Stimulated activated effector memory CD8-positive, alpha-beta T cell treated with anti-CD3 and anti-CD28 coated beads, Interleukin-12 subunit alpha, Interleukin-12 subunit beta, amount 100 ng/mL, for 72 hours (primary cell): ENCODE measurements at regions not wholly inside any gene's neighbourhood (a gene's known extent, or its start where the extent isn't known, plus 50 kb on each side); places are given as distances from the start of the nearest gene placed in this dataset.

Experiments
- ATAC-seq: fragments of 150-1000 bp; cut with Tn5 transposase; 2 replicates; pipeline ENCODE4 v1.10.0; 2021
- DNase-seq, 2 donors: peaks; one replicate each; pipeline ENCODE4 v3.0.0; 2021 to 2022; ENCODE audit warnings: low spot score in 2 of 2
- H3K27ac Mint-ChIP-seq: one replicate; pipeline ENCODE4 v1.8.0; 2022; ENCODE audit warnings: mild to moderate bottlenecking, mixed read lengths
- H3K36me3 Mint-ChIP-seq: one replicate; pipeline ENCODE4 v1.8.0; 2022; ENCODE audit warnings: mild to moderate bottlenecking, mixed read lengths
- H3K4me1 Mint-ChIP-seq: one replicate; pipeline ENCODE4 v1.8.0; 2022; ENCODE audit warnings: mixed read lengths
- H3K4me3 Mint-ChIP-seq: one replicate; pipeline ENCODE4 v1.8.0; 2022; ENCODE audit warnings: mild to moderate bottlenecking, mixed read lengths
- H3K9me3 Mint-ChIP-seq: one replicate; pipeline ENCODE4 v1.8.0; 2022; ENCODE audit warnings: mixed read lengths

- no peak overlapping the region for H3K4me3 Mint-ChIP-seq
- H3K36me3 Mint-ChIP-seq: no peaks in the 10 kb centered on the region
- H3K27ac Mint-ChIP-seq: no peak overlapping the region
- DNase-seq (no peak), ATAC-seq (no peak)
- no peaks in the 10 kb centered on the region for H3K4me1 Mint-ChIP-seq
- no peaks in the 10 kb centered on the region for H3K9me3 Mint-ChIP-seq
These were observed 349.6 kb downstream of the ARL6IP6 start for GRCh38 chr2:153068052-153068451.

- Mint-ChIP-seq H3K4me3 (no peak overlapping the region), H3K4me1 (no peaks in the 10 kb centered on the region), H3K9me3 (no peaks in the 10 kb centered on the region), H3K36me3 (no peaks in the 10 kb centered on the region), H3K27ac (no peak overlapping the region)
- DNase-seq: no peak
- no peak for ATAC-seq
These were observed 341.1 kb downstream of the ARL6IP6 start for GRCh38 chr2:153059338-153060052.

- ATAC-seq (peak; percentile 26), DNase-seq (no peak)
- H3K4me3 Mint-ChIP-seq: no peak overlapping the region
- no peaks in the 10 kb centered on the region for H3K36me3 Mint-ChIP-seq
- H3K4me1 Mint-ChIP-seq: no peaks in the 10 kb centered on the region
- no peak overlapping the region for H3K27ac Mint-ChIP-seq
- H3K9me3 Mint-ChIP-seq: no peaks in the 10 kb centered on the region
These were observed 339.3 kb downstream of the ARL6IP6 start for GRCh38 chr2:153057743-153058142.

- H3K36me3 Mint-ChIP-seq: no peaks in the 10 kb centered on the region
- no peak overlapping the region for H3K27ac Mint-ChIP-seq
- DNase-seq: no peak
- H3K9me3 Mint-ChIP-seq: peaks cover 3% of the 10 kb centered on the region
- no peak for ATAC-seq
- no peak overlapping the region for H3K4me3 Mint-ChIP-seq
- no peaks in the 10 kb centered on the region for H3K4me1 Mint-ChIP-seq
These were observed 336.8 kb downstream of the ARL6IP6 start for GRCh38 chr2:153055182-153055581.

GRCh38 chr2:153052807-153053559, 334.6 kb downstream of the ARL6IP6 start:
- no peak for DNase-seq
- Mint-ChIP-seq H3K4me1 (no peaks in the 10 kb centered on the region), H3K27ac (no peak overlapping the region)

GRCh38 chr2:153047220-153047619, 328.8 kb downstream of the ARL6IP6 start:
- Mint-ChIP-seq H3K4me3 (no peak overlapping the region), H3K9me3 (no peaks in the 10 kb centered on the region), H3K4me1 (no peaks in the 10 kb centered on the region), H3K27ac (no peak overlapping the region), H3K36me3 (no peaks in the 10 kb centered on the region)
- ATAC-seq (no peak), DNase-seq (no peak)

More at GRCh38 chr2:153052807-153053559, 334.6 kb downstream of the ARL6IP6 start:
- peaks cover 3% of the 10 kb centered on the region for H3K9me3 Mint-ChIP-seq
- no peak overlapping the region for H3K4me3 Mint-ChIP-seq
- no peaks in the 10 kb centered on the region for H3K36me3 Mint-ChIP-seq
- no peak for ATAC-seq

GRCh38 chr2:153043385-153043784, 325.0 kb downstream of the ARL6IP6 start:
- no peak for DNase-seq
- no peaks in the 10 kb centered on the region for H3K36me3 Mint-ChIP-seq

GRCh38 chr2:153028626-153029025, 310.2 kb downstream of the ARL6IP6 start:
- Mint-ChIP-seq H3K27ac (no peak overlapping the region), H3K9me3 (peaks cover 3% of the 10 kb centered on the region), H3K4me3 (no peak overlapping the region), H3K36me3 (no peaks in the 10 kb centered on the region), H3K4me1 (no peaks in the 10 kb centered on the region)
- ATAC-seq (no peak), DNase-seq (no peak)

More at GRCh38 chr2:153043385-153043784, 325.0 kb downstream of the ARL6IP6 start:
- ATAC-seq: no peak
- Mint-ChIP-seq H3K27ac (no peak overlapping the region), H3K4me1 (no peaks in the 10 kb centered on the region), H3K4me3 (no peak overlapping the region), H3K9me3 (no peaks in the 10 kb centered on the region)

- H3K36me3 Mint-ChIP-seq: no peaks in the 10 kb centered on the region
- H3K9me3 Mint-ChIP-seq: peaks cover 3% of the 10 kb centered on the region
- DNase-seq: no peak
- H3K27ac Mint-ChIP-seq: no peak overlapping the region
- no peak for ATAC-seq
- no peak overlapping the region for H3K4me3 Mint-ChIP-seq
- no peaks in the 10 kb centered on the region for H3K4me1 Mint-ChIP-seq
These were observed 309.1 kb downstream of the ARL6IP6 start for GRCh38 chr2:153027533-153027932.

- H3K9me3 Mint-ChIP-seq: peaks cover 14% of the 10 kb centered on the region
- no peak overlapping the region for H3K4me3 Mint-ChIP-seq
These were observed 301.8 kb downstream of the ARL6IP6 start for GRCh38 chr2:153020201-153020600.

GRCh38 chr2:153005071-153005730, 286.8 kb downstream of the ARL6IP6 start:
- no peak overlapping the region for H3K4me3 Mint-ChIP-seq
- no peaks in the 10 kb centered on the region for H3K4me1 Mint-ChIP-seq
- H3K36me3 Mint-ChIP-seq: no peaks in the 10 kb centered on the region
- ATAC-seq (no peak), DNase-seq (no peak)
- H3K27ac Mint-ChIP-seq: no peak overlapping the region
- no peaks in the 10 kb centered on the region for H3K9me3 Mint-ChIP-seq

More at GRCh38 chr2:153020201-153020600, 301.8 kb downstream of the ARL6IP6 start:
- Mint-ChIP-seq H3K36me3 (no peaks in the 10 kb centered on the region), H3K4me1 (no peaks in the 10 kb centered on the region), H3K27ac (no peak overlapping the region)
- ATAC-seq (no peak), DNase-seq (no peak)

- no peak overlapping the region for H3K4me3 Mint-ChIP-seq
- no peak for DNase-seq
- H3K27ac Mint-ChIP-seq: no peak overlapping the region
These were observed 286.2 kb downstream of the ARL6IP6 start for GRCh38 chr2:153004627-153005026.

GRCh38 chr2:152974146-152974545, 255.7 kb downstream of the ARL6IP6 start:
- Mint-ChIP-seq H3K36me3 (no peaks in the 10 kb centered on the region), H3K4me1 (no peaks in the 10 kb centered on the region), H3K4me3 (no peak overlapping the region), H3K9me3 (peaks cover 7% of the 10 kb centered on the region), H3K27ac (no peak overlapping the region)
- no peak for DNase-seq
- no peak for ATAC-seq

More at GRCh38 chr2:153004627-153005026, 286.2 kb downstream of the ARL6IP6 start:
- H3K9me3 Mint-ChIP-seq: no peaks in the 10 kb centered on the region
- no peaks in the 10 kb centered on the region for H3K4me1 Mint-ChIP-seq
- no peak for ATAC-seq
- H3K36me3 Mint-ChIP-seq: no peaks in the 10 kb centered on the region

GRCh38 chr2:152971685-152972084, 253.3 kb downstream of the ARL6IP6 start:
- no peak overlapping the region for H3K4me3 Mint-ChIP-seq
- H3K27ac Mint-ChIP-seq: no peak overlapping the region
- no peaks in the 10 kb centered on the region for H3K36me3 Mint-ChIP-seq
- H3K4me1 Mint-ChIP-seq: no peaks in the 10 kb centered on the region
- H3K9me3 Mint-ChIP-seq: peaks cover 7% of the 10 kb centered on the region
- DNase-seq (no peak), ATAC-seq (no peak)

GRCh38 chr2:152962446-152962845, 244.0 kb downstream of the ARL6IP6 start:
- no peak overlapping the region for H3K4me3 Mint-ChIP-seq
- no peaks in the 10 kb centered on the region for H3K36me3 Mint-ChIP-seq
- no peaks in the 10 kb centered on the region for H3K4me1 Mint-ChIP-seq
- DNase-seq (no peak), ATAC-seq (no peak)
- H3K27ac Mint-ChIP-seq: no peak overlapping the region
- no peaks in the 10 kb centered on the region for H3K9me3 Mint-ChIP-seq
